ENCODE measurements at regions not wholly inside any gene's neighbourhood (a gene's known extent, or its start where the extent isn't known, plus 50 kb on each side); places are given as distances from the start of the nearest gene placed in this dataset.

GRCh38 chr16:5490499-5490898 is 392.9 kb upstream of the EEF2KMT start:
- POLR2A ChIA-PET = no interaction called here
- Histone ChIP-seq H3K9me3 (ENCODE audit: control insufficient read depth in 1 of 2, insufficient read depth in 1 of 2, low read depth in 1 of 2, low read length in 2 of 2) (no peaks in the 10 kb centered on the region), H3K9me2 (ENCODE audit: insufficient read depth) (no peaks in the 10 kb centered on the region), H3K27ac (ENCODE audit: low read depth, low read length) (no peak overlapping the region), H2AFZ (ENCODE audit: low read depth, low read length, poor library complexity, severe bottlenecking) (no peak overlapping the region), H3K4me1 (ENCODE audit: control insufficient read depth in 1 of 2, insufficient read depth in 2 of 2, low read length in 2 of 2) (no peaks in the 10 kb centered on the region), H3K79me2 (ENCODE audit: insufficient read depth, low read length) (no peaks in the 10 kb centered on the region), H3K4me3 (replicated peaks in 1 of 2; ENCODE audit: low read depth in 1 of 2, low read length in 2 of 2) (no peak overlapping the region), H3K36me3 (ENCODE audit: control insufficient read depth in 1 of 2, insufficient read depth in 2 of 2, low read length in 2 of 2) (no peaks in the 10 kb centered on the region), H3K27me3 (ENCODE audit: insufficient read depth, low read length) (peaks cover 17% of the 10 kb centered on the region), H3K4me2 (ENCODE audit: low read length) (no peak overlapping the region), H3K9ac (ENCODE audit: low read length) (no peak overlapping the region), H4K20me1 (ENCODE audit: insufficient read depth) (no peaks in the 10 kb centered on the region)
- DNase-seq (ENCODE audit: low read depth, low spot score) (peak; percentile 15), ATAC-seq (peak; percentile 72)
- CTCF ChIA-PET = interaction anchor here (0.6 to 1.9 kb wide), 6 partner anchors 14 to 255 kb away, joined by 3 to 6 read pairs (median 4); no protein-coding TSS in a partner anchor
- RAD21 ChIA-PET (ENCODE audit: low non-redundant PET in 1 of 2, low total read pairs in 2 of 2, uncharacterized antibody in 2 of 2, unreplicated experiment in 2 of 2) = interaction anchor here in 1 of 2 experiments (0.7 kb wide), 1 partner anchor 250 kb away, joined by 3 read pairs; no protein-coding TSS in a partner anchor
- intact Hi-C loops (cut with micrococcal nuclease) = loop anchor here (1.0 to 2.0 kb wide), 2 partner anchors 76 to 251 kb away; no protein-coding TSS in a partner anchor
- no TSS peak for BruUV-seq (replicated peaks)
- TF ChIP-seq CEBPB (IDR thresholded peaks at IDR 0.05; ENCODE audit: low read depth) (no peak), MAX (IDR thresholded peaks at IDR 0.05) (no peak), CTCF (IDR thresholded peaks at IDR 0.05 in 2 of 3, conservative IDR thresholded peaks at IDR 0.05 in 1 of 3; ENCODE audit: borderline replicate concordance in 1 of 3, insufficient read depth in 1 of 3, low read depth in 2 of 3, low read length in 2 of 3) (peak; percentile 51 to 90 (median 79); a peak in 5 of 6 replicates), RAD21 (IDR thresholded peaks at IDR 0.05; ENCODE audit: low read depth) (peak; percentile 72), SRF (IDR thresholded peaks at IDR 0.05; ENCODE audit: low read depth) (no peak), ZFX (IDR thresholded peaks at IDR 0.05) (no peak), REST (IDR thresholded peaks at IDR 0.05; ENCODE audit: low read depth) (no peak), ATF3 (IDR thresholded peaks at IDR 0.05) (no peak), EZH2phosphoT487 (IDR thresholded peaks at IDR 0.05; ENCODE audit: borderline replicate concordance) (no peak), SIN3A (IDR thresholded peaks at IDR 0.05; ENCODE audit: low read depth) (no peak)
